IPS-20b (cell line): ENCODE measurements at regions not wholly inside any gene's neighbourhood (a gene's known extent, or its start where the extent isn't known, plus 50 kb on each side); places are given as distances from the start of the nearest gene placed in this dataset.

Experiments
- H3K27ac ChIP-seq: one replicate; pipeline ENCODE4 v1.5.1; 2013; ENCODE audit warnings: low read length
- H3K27me3 ChIP-seq: 2 replicates; pipeline ENCODE4 v1.6.1; 2013; ENCODE audit warnings: mild to moderate bottlenecking, low read length, inconsistent platforms; ENCODE audit not compliant: insufficient read depth
- H3K36me3 ChIP-seq: 2 replicates; pipeline ENCODE4 v1.6.1; 2013; ENCODE audit warnings: low read depth, mild to moderate bottlenecking, inconsistent platforms, low read length, moderate library complexity; ENCODE audit not compliant: insufficient read depth
- H3K4me1 ChIP-seq: 2 replicates; pipeline ENCODE4 v1.6.1; 2013; ENCODE audit warnings: mild to moderate bottlenecking, control low read depth, inconsistent platforms, low read length, moderate library complexity; ENCODE audit not compliant: insufficient read depth
- H3K4me3 ChIP-seq: 2 replicates; pipeline ENCODE4 v1.5.1; 2013; ENCODE audit warnings: mild to moderate bottlenecking, low read length, inconsistent platforms
- H3K9ac ChIP-seq: 2 replicates; pipeline ENCODE4 v1.6.1; 2013; ENCODE audit warnings: low read depth, mild to moderate bottlenecking, inconsistent platforms, low read length, moderate library complexity
- H3K9me3 ChIP-seq: 2 replicates; pipeline ENCODE4 v1.6.1; 2013; ENCODE audit warnings: mild to moderate bottlenecking, low read depth, low read length, inconsistent platforms; ENCODE audit not compliant: insufficient read depth

DNA sequence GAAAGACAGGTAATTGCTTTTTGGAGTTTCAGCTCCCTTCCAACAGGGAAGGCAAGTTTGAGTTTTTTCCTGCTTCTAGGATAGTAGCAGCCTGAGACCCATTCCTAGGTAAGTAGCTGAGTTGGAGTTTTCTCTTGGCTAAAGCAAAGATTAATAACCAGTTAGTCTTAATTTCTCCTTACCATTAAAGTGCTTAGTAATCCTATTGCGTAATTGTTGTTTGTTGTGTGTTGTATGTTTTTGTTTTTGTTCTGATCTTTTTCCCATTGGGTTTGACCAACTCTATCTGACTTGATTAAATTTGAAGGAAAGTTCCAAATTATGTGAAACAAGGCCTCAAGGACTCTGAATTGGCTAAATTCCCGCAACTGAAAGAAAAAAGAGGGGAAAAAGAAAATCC, 83.5 kb downstream of the TBX22 start:
- Histone ChIP-seq H3K4me1 (no peaks in the 10 kb centered on the region), H3K4me3 (no peak overlapping the region), H3K27me3 (no peaks in the 10 kb centered on the region), H3K36me3 (no peaks in the 10 kb centered on the region), H3K9me3 (no peaks in the 10 kb centered on the region), H3K9ac (no peak overlapping the region), H3K27ac (no peak overlapping the region)

DNA sequence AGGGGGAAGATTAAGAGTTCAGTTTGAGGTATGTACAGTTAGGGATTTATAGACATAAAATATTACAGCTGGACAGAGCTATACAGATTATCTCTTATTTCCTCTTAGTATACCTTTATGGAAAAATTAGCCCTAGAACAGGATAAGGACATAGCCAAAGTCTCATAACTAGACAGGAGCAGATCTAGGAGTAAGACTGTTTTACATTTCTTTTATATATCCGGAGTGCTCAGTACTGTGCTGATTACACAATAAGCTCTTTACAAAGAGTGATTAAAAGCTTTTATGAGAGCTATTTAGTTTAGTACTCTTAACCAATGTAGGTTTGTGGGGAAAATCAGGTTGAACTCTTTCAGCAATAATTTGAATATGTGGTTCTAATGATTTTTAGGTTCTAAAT, 105.8 kb downstream of the TBX22 start:
- Histone ChIP-seq H3K27me3 (no peaks in the 10 kb centered on the region), H3K27ac (no peak overlapping the region), H3K4me3 (no peak overlapping the region), H3K9ac (no peak overlapping the region), H3K4me1 (peaks cover 3% of the 10 kb centered on the region; the same call in 1 of the 2 replicates), H3K36me3 (no peaks in the 10 kb centered on the region), H3K9me3 (no peaks in the 10 kb centered on the region)

GRCh38 chrX:80138938-80139337, 124.4 kb downstream of the TBX22 start:
- Histone ChIP-seq H3K27me3 (no peaks in the 10 kb centered on the region), H3K4me3 (no peak overlapping the region), H3K36me3 (no peaks in the 10 kb centered on the region), H3K27ac (no peak overlapping the region), H3K9ac (no peak overlapping the region), H3K9me3 (no peaks in the 10 kb centered on the region), H3K4me1 (no peaks in the 10 kb centered on the region; the same call in 1 of the 2 replicates)

GRCh38 chrX:80139564-80139963, 125.0 kb downstream of the TBX22 start:
- Histone ChIP-seq H3K36me3 (no peaks in the 10 kb centered on the region), H3K27me3 (no peaks in the 10 kb centered on the region), H3K9ac (no peak overlapping the region), H3K4me1 (no peaks in the 10 kb centered on the region; the same call in 1 of the 2 replicates), H3K4me3 (no peak overlapping the region), H3K9me3 (no peaks in the 10 kb centered on the region), H3K27ac (no peak overlapping the region)

DNA sequence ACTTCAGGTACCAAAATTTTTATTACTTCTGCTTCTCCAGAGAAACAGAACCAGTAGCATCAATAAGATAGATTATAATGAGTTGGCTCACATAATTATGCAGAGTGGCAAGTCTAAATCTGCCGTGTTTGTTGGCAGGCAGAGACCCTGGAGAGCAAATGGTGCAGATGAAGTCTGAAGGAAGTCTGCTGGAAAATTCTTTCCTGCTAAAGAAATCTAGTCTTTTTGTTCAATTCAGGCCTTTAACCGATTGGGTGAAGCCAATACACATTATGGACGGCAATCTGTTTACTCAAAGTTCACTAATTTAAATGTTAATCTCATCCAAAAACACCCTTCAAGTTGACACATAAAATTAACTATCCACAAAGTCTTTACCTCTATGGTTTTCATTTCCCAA, 156.0 kb downstream of the TBX22 start:
- Histone ChIP-seq H3K27ac (no peak overlapping the region), H3K9me3 (no peaks in the 10 kb centered on the region), H3K9ac (no peak overlapping the region), H3K4me3 (no peak overlapping the region), H3K4me1 (no peaks in the 10 kb centered on the region), H3K27me3 (no peaks in the 10 kb centered on the region), H3K36me3 (no peaks in the 10 kb centered on the region)

GRCh38 chrX:80173261-80173660, 158.7 kb downstream of the TBX22 start:
- H3K4me3 ChIP-seq = no peak overlapping the region
- H3K4me1 ChIP-seq = no peaks in the 10 kb centered on the region
- H3K9me3 ChIP-seq = no peaks in the 10 kb centered on the region
- no peaks in the 10 kb centered on the region for H3K36me3 ChIP-seq
- no peak overlapping the region for H3K9ac ChIP-seq
- H3K27ac ChIP-seq = no peak overlapping the region
- no peaks in the 10 kb centered on the region for H3K27me3 ChIP-seq

DNA sequence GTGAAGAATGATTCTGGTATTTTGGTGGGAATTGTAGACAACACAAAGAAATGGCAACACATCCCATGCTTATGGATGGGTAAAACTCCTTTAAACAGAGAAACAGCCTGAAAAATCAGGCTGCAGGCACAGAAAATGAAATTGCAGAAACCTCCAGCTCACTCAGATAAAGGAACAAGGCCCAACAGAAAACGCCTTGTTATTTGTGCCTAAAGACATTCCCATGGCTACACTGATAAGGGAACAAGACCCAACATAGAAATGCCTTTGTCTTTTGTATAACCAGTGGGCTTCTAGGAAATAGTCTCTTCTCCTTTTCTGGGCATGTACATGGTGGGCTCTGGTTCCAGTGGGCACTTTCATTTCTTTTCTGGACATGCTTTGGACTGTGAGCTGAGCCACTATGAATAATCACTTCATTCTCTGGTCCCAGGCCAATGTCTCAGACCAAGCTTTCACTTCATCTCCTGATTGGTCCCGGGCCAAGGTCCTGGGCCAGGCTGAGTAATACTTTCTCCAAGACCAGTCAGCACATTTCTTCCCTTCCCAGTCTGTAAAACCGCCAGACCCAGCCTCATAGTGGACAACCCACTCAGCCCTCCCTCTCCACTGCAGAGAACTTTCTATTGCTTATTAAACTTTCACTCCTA, 160.5 kb downstream of the TBX22 start:
- no peak overlapping the region for H3K4me3 ChIP-seq
- no peak overlapping the region for H3K9ac ChIP-seq
- no peaks in the 10 kb centered on the region for H3K36me3 ChIP-seq
- H3K27ac ChIP-seq = no peak overlapping the region
- H3K27me3 ChIP-seq = no peaks in the 10 kb centered on the region
- H3K4me1 ChIP-seq = no peaks in the 10 kb centered on the region
- no peaks in the 10 kb centered on the region for H3K9me3 ChIP-seq

GRCh38 chrX:80181079-80181478, 166.5 kb downstream of the TBX22 start:
- Histone ChIP-seq H3K4me3 (no peak overlapping the region), H3K36me3 (no peaks in the 10 kb centered on the region), H3K9ac (no peak overlapping the region), H3K27me3 (no peaks in the 10 kb centered on the region), H3K4me1 (no peaks in the 10 kb centered on the region), H3K9me3 (no peaks in the 10 kb centered on the region), H3K27ac (no peak overlapping the region)

- H3K9me3 ChIP-seq = no peaks in the 10 kb centered on the region
- no peaks in the 10 kb centered on the region for H3K27me3 ChIP-seq
- no peak overlapping the region for H3K4me3 ChIP-seq
- H3K36me3 ChIP-seq = no peaks in the 10 kb centered on the region
- H3K4me1 ChIP-seq = no peaks in the 10 kb centered on the region
- no peak overlapping the region for H3K27ac ChIP-seq
- H3K9ac ChIP-seq = no peak overlapping the region
These were observed 170.3 kb downstream of the TBX22 start for GRCh38 chrX:80184854-80185253.

DNA sequence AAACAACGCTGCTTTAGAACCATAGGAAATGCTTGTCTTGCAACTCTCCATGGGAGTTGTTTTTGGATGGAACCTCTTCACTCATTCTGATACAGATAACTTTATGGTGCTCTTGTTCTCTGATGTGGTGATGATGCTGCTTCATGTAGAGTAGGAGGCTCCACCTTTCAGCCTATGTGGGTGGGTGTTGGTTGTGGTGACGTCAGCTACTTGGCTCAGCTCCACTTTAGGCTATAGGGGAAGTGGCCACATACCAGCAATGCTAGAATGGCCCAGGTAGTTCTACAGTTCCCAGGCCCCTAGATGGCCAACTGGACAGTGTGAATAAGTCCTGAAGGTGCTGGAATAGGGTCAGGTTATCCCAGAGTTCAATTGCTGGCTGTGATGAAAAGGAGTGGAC, 192.1 kb downstream of the TBX22 start:
- Histone ChIP-seq H3K9ac (no peak overlapping the region), H3K4me3 (no peak overlapping the region), H3K27me3 (no peaks in the 10 kb centered on the region), H3K9me3 (no peaks in the 10 kb centered on the region), H3K36me3 (no peaks in the 10 kb centered on the region), H3K4me1 (no peaks in the 10 kb centered on the region), H3K27ac (no peak overlapping the region)

DNA sequence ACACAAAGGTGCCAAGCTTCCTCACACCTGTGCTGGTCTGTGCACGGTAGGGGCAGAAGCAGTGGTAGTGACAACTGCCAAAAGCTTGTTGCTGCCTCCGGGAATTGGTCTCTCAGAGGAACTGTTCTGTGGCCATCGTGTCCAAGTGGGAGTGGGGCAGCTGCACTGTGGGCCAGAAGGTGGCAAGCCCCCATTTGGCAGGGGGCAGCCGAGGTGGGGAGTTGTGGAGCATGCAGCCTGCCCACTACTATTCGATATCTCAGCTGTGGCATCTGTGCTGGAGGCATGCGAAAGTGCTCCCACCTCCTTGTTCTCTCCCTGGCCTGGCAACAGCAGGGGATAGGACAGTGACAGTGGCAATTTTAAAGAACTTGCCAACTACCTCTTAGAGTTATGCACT, 192.8 kb downstream of the TBX22 start:
- no peak overlapping the region for H3K4me3 ChIP-seq

DNA sequence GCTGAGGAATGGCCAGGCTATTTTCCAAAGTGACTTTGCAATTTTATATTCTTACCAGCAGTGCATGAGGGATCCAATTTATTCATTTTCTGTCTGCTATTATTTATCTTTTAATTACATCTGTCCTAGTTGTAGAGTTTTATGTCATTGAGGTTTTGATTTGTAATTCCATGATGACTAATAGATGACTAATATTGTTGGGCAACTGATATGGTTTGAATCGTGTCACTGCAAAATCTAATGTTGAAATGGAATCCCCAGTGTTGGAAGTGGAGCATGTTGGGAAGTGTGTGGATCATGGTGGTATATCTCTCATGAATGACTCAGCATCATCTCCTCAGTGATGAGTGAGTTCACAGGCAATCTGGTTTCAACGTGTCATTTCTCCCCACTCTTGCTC, 201.5 kb downstream of the TBX22 start:
- Histone ChIP-seq H3K36me3 (no peaks in the 10 kb centered on the region), H3K27ac (no peak overlapping the region), H3K27me3 (no peaks in the 10 kb centered on the region), H3K4me3 (no peak overlapping the region), H3K4me1 (no peaks in the 10 kb centered on the region), H3K9me3 (peaks cover 13% of the 10 kb centered on the region; the same call in 1 of the 2 replicates), H3K9ac (no peak overlapping the region)

More for the DNA sequence above, 192.8 kb downstream of the TBX22 start:
- no peaks in the 10 kb centered on the region for H3K27me3 ChIP-seq
- no peak overlapping the region for H3K9ac ChIP-seq
- no peaks in the 10 kb centered on the region for H3K36me3 ChIP-seq
- no peak overlapping the region for H3K27ac ChIP-seq
- H3K9me3 ChIP-seq = no peaks in the 10 kb centered on the region
- H3K4me1 ChIP-seq = no peaks in the 10 kb centered on the region
